ENCODE measurements at regions not wholly inside any gene's neighbourhood (a gene's known extent, or its start where the extent isn't known, plus 50 kb on each side); places are given as distances from the start of the nearest gene placed in this dataset.

DNA sequence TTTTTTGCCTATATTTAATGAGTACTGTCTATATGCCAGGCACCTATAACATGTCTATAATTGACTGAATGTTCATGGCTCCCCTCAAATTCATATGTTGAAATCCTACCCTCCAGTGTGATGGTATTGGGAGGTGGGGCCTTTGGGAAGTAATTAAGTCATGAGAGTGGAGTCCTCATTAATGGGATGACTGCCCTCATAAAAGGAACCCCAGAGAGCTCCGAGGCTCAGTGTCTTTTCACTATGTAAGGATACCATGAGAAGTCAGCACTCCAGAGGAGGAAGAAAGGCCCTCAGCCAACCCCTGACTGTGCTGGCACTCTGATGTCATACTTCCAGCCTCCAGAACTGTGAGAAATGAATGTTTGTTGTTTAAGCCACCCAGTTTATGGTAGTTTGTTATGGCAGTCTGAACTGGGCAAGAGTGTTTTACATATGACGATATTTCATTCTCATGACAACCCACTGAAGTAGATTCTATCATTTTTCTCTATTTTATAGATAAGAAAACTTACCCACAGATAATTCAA, 61.1 kb upstream of the PCGF5 start:
- DNase-seq (no peak), ATAC-seq (no peak)
- Mint-ChIP-seq H3K27ac (no peak overlapping the region), H3K4me3 (no peak overlapping the region), H3K36me3 (ENCODE audit: low read depth) (peaks cover 6% of the 10 kb centered on the region), H3K27me3 (no peaks in the 10 kb centered on the region), H3K4me1 (peaks cover 18% of the 10 kb centered on the region)
- no peaks in the 10 kb centered on the region for H3K9me3 ChIP-seq (ENCODE audit: control insufficient read depth, low read length, poor library complexity, severe bottlenecking)

- peak overlapping the region; percentile 93 for H3K4me3 Mint-ChIP-seq
- H3K27ac Mint-ChIP-seq = peak overlapping the region; percentile 88
- no peaks in the 10 kb centered on the region for H3K9me3 ChIP-seq (ENCODE audit: control insufficient read depth, low read length, poor library complexity, severe bottlenecking)
- ATAC-seq = no peak
- H3K36me3 Mint-ChIP-seq (ENCODE audit: low read depth) = peaks cover 6% of the 10 kb centered on the region
- H3K4me1 Mint-ChIP-seq = peaks cover 31% of the 10 kb centered on the region
- no peaks in the 10 kb centered on the region for H3K27me3 Mint-ChIP-seq
- DNase-seq = no peak
Observed at GRCh38 chr10:91162050-91162494, 58.4 kb upstream of the PCGF5 start.

GRCh38 chr10:91162495-91163268, 57.8 kb upstream of the PCGF5 start:
- peaks cover 6% of the 10 kb centered on the region for H3K36me3 Mint-ChIP-seq (ENCODE audit: low read depth)
- peak overlapping the region; percentile 93 for H3K4me3 Mint-ChIP-seq
- ATAC-seq (peak; percentile 67), DNase-seq (peak; percentile 76 to 80 (median 78))
- H3K27ac Mint-ChIP-seq = peak overlapping the region; percentile 95
- no peaks in the 10 kb centered on the region for H3K9me3 ChIP-seq (ENCODE audit: control insufficient read depth, low read length, poor library complexity, severe bottlenecking)
- peaks cover 37% of the 10 kb centered on the region for H3K4me1 Mint-ChIP-seq
- H3K27me3 Mint-ChIP-seq = no peaks in the 10 kb centered on the region

GRCh38 chr10:91163269-91163868, 57.1 kb upstream of the PCGF5 start:
- Mint-ChIP-seq H3K4me1 (peaks cover 41% of the 10 kb centered on the region), H3K4me3 (peak overlapping the region; percentile 93), H3K27me3 (no peaks in the 10 kb centered on the region), H3K27ac (peak overlapping the region; percentile 95), H3K36me3 (ENCODE audit: low read depth) (peaks cover 6% of the 10 kb centered on the region)
- ATAC-seq (peak; percentile 70), DNase-seq (peak; percentile 73 to 79 (median 76))
- H3K9me3 ChIP-seq (ENCODE audit: control insufficient read depth, low read length, poor library complexity, severe bottlenecking) = no peaks in the 10 kb centered on the region

- DNase-seq = peak; percentile 37 to 63 (median 41)
- H3K9me3 ChIP-seq (ENCODE audit: control insufficient read depth, low read length, poor library complexity, severe bottlenecking) = no peaks in the 10 kb centered on the region
- peaks cover 6% of the 10 kb centered on the region for H3K36me3 Mint-ChIP-seq (ENCODE audit: low read depth)
- no peaks in the 10 kb centered on the region for H3K27me3 Mint-ChIP-seq
- peaks cover 41% of the 10 kb centered on the region for H3K4me1 Mint-ChIP-seq
- ATAC-seq = peak; percentile 20
- peak overlapping the region; percentile 93 for H3K4me3 Mint-ChIP-seq
- peak overlapping the region; percentile 95 for H3K27ac Mint-ChIP-seq
Observed at GRCh38 chr10:91163869-91164474, 56.5 kb upstream of the PCGF5 start.

GRCh38 chr10:91164520-91165065, 55.9 kb upstream of the PCGF5 start:
- Mint-ChIP-seq H3K36me3 (ENCODE audit: low read depth) (peaks cover 6% of the 10 kb centered on the region), H3K4me3 (peak overlapping the region; percentile 93), H3K27me3 (no peaks in the 10 kb centered on the region), H3K27ac (peak overlapping the region; percentile 95), H3K4me1 (peaks cover 41% of the 10 kb centered on the region)
- H3K9me3 ChIP-seq (ENCODE audit: control insufficient read depth, low read length, poor library complexity, severe bottlenecking) = no peaks in the 10 kb centered on the region
- DNase-seq = no peak
- ATAC-seq = no peak

DNA sequence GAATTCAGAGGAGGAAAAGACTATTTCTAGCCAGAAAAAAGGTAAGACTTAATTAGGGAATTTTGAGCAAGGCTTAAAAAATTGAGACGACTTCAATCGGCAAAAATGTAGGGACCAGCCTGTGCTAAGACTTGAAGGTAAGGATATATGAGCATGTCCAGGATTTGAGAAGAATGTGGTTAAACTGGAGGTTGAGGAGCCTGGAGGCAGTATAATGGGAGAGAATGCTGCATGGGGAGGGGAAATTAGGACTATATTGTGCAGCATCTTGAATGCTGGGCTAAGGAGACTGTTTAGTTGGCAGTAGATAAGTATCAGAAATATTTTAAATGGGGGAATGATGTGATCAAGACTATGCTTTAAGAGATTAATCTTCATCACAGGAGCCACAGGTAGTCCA, 53.1 kb upstream of the PCGF5 start:
- Mint-ChIP-seq H3K27ac (no peak overlapping the region), H3K36me3 (ENCODE audit: low read depth) (peaks cover 8% of the 10 kb centered on the region), H3K27me3 (no peaks in the 10 kb centered on the region), H3K4me3 (no peak overlapping the region), H3K4me1 (peaks cover 39% of the 10 kb centered on the region)
- DNase-seq (no peak), ATAC-seq (no peak)
- no peaks in the 10 kb centered on the region for H3K9me3 ChIP-seq (ENCODE audit: control insufficient read depth, low read length, poor library complexity, severe bottlenecking)

DNA sequence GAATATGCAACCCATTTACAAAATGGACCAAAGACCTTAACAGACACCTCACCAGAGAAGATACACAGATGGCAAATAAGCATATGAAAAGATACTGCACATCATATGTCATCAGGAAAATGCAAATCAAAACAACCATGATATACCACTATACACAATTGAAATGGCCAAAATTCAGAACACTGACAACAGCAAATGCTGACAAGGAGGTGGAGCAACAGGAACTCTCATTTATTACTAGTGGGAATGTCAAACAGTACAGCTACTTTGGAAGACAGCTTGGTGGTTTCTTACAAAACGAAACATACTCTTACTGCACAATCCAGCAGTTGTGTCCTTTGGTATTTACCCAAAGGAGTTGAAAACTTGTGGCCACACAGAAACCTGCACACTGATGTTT, 50.0 kb upstream of the PCGF5 start:
- ATAC-seq (no peak), DNase-seq (no peak)
- Mint-ChIP-seq H3K36me3 (ENCODE audit: low read depth) (peaks cover 5% of the 10 kb centered on the region), H3K4me1 (peaks cover 23% of the 10 kb centered on the region), H3K4me3 (no peak overlapping the region), H3K27ac (no peak overlapping the region), H3K27me3 (no peaks in the 10 kb centered on the region)
- no peaks in the 10 kb centered on the region for H3K9me3 ChIP-seq (ENCODE audit: control insufficient read depth, low read length, poor library complexity, severe bottlenecking)

All from T-helper 17 cell (primary cell).